Spinal cord (tissue), 9 donors: ENCODE measurements at regions not wholly inside any gene's neighbourhood (a gene's known extent, or its start where the extent isn't known, plus 50 kb on each side); places are given as distances from the start of the nearest gene placed in this dataset.

Experiments used
- DNase-seq, 6 donors: peaks; one replicate each; pipeline versions ENCODE4 v3.0.0 to v3.0.0-alpha.2; 2013 to 2015; ENCODE audit warnings: low spot score in 6 of 6, low read depth in 4 of 6
- H3K27ac ChIP-seq: one replicate; pipeline ENCODE4 v1.5.1; 2013; ENCODE audit warnings: low read depth, low read length, control low read depth
- H3K27me3 ChIP-seq: one replicate; pipeline ENCODE4 v1.6.1; 2013; ENCODE audit warnings: low read length; ENCODE audit not compliant: control insufficient read depth, insufficient read depth
- H3K36me3 ChIP-seq: one replicate; pipeline ENCODE4 v1.6.1; 2013; ENCODE audit warnings: low read length; ENCODE audit not compliant: control insufficient read depth, insufficient read depth
- H3K4me1 ChIP-seq: one replicate; pipeline ENCODE4 v1.6.1; 2013; ENCODE audit warnings: low read length; ENCODE audit not compliant: control insufficient read depth, insufficient read depth
- H3K4me3 ChIP-seq: one replicate; pipeline ENCODE4 v1.5.1; 2013; ENCODE audit warnings: low read depth, low read length, control low read depth
- H3K9me3 ChIP-seq: one replicate; pipeline ENCODE4 v1.6.1; 2013; ENCODE audit warnings: low read length; ENCODE audit not compliant: control insufficient read depth, insufficient read depth
- WGBS: methylation state at CpG from one replicate; pipeline ENCODE4 v1.1.5; 2013; ENCODE audit warnings: missing lambda C conversion rate; ENCODE audit not compliant: insufficient coverage; 5-methylcytosine and 5-hydroxymethylcytosine counted together
- donor health status: healthy.

- no peak overlapping the region for H3K4me3 ChIP-seq
- WGBS = 100% methylated on average over 1 of the region's 1 CpG
- no peaks in the 10 kb centered on the region for H3K4me1 ChIP-seq
- H3K27ac ChIP-seq = no peak overlapping the region
- H3K36me3 ChIP-seq = no peaks in the 10 kb centered on the region
- no peaks in the 10 kb centered on the region for H3K9me3 ChIP-seq
- DNase-seq = no peak
- H3K27me3 ChIP-seq = no peaks in the 10 kb centered on the region
These were observed 58.4 kb upstream of the IGSF21 start for GRCh38 chr1:18049228-18049627.

DNA sequence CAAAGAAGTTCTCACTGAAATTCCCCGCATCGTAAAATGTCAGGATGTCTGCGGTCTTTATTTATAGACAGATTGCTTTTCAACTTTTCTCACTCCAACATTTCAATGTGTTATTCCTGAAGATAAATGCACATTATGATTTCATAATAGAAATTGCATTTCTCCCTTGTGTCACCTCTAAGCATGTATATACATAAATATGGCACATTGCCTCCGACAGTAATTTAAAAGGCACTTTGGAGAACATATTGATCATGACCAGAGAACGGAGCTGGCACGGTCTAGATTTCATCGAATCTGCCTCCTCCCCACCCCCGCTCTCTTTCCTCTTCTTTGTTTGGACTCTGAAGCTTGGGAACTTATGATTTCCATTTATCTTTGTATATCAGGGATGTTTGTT, 54.9 kb upstream of the IGSF21 start:
- H3K9me3 ChIP-seq = no peaks in the 10 kb centered on the region
- peak in 2 of 6 donors; percentile 53 to 65 for DNase-seq
- no CpG with 5 or more reads among the region's 8 CpGs for WGBS
- no peak overlapping the region for H3K27ac ChIP-seq
- H3K4me3 ChIP-seq = no peak overlapping the region
- no peaks in the 10 kb centered on the region for H3K4me1 ChIP-seq
- H3K36me3 ChIP-seq = no peaks in the 10 kb centered on the region
- no peaks in the 10 kb centered on the region for H3K27me3 ChIP-seq

DNA sequence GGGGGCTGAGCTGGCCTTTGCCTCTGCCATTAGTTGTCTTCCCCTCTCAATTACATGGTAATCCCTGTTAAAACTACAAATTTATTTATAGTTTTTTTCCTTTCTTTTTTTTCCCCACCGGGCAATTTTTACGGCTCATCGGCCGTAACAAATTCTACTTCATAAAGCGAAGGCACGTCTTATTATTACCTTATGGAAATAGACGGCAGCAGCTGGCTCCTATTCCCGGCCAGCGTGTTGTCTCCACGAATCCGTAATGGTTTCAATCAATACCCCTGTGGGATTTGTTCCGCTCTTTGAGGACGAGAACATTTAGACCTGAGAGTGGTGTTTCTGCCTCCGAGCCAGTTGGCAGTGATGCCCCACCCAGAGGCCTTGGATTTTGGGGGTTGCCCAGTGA, 52.4 kb upstream of the IGSF21 start:
- no peaks in the 10 kb centered on the region for H3K27me3 ChIP-seq
- H3K4me3 ChIP-seq = no peak overlapping the region
- no peak overlapping the region for H3K27ac ChIP-seq
- peaks cover 8% of the 10 kb centered on the region for H3K4me1 ChIP-seq
- no peaks in the 10 kb centered on the region for H3K9me3 ChIP-seq
- 42% methylated on average over 13 of the region's 14 CpGs for WGBS
- no peaks in the 10 kb centered on the region for H3K36me3 ChIP-seq
- peak in 1 of 6 donors; percentile 78 for DNase-seq

DNA sequence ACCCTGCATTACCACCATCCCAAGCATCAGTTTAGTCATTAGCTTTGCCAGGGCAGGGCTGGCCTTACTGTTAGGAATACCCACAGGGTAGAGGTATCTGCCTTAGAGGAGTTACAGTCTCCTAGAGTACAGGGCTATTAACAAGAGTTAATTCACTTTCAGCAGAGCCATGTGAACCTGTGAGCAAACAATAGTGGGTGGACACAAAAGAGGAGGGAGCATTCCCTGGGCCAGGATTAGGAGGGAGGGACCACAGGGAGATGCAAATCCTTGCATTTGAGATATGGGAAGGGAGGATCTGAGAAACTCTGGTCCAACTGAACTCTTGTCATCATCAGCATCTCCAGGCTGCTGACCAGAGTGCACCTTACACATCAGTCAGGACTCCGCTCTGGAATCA, 51.1 kb upstream of the IGSF21 start:
- Histone ChIP-seq H3K9me3 (no peaks in the 10 kb centered on the region), H3K4me3 (no peak overlapping the region), H3K36me3 (no peaks in the 10 kb centered on the region), H3K4me1 (peaks cover 13% of the 10 kb centered on the region), H3K27me3 (no peaks in the 10 kb centered on the region), H3K27ac (no peak overlapping the region)
- DNase-seq = no peak
- WGBS = 87% methylated on average over 1 of the region's 1 CpG

DNA sequence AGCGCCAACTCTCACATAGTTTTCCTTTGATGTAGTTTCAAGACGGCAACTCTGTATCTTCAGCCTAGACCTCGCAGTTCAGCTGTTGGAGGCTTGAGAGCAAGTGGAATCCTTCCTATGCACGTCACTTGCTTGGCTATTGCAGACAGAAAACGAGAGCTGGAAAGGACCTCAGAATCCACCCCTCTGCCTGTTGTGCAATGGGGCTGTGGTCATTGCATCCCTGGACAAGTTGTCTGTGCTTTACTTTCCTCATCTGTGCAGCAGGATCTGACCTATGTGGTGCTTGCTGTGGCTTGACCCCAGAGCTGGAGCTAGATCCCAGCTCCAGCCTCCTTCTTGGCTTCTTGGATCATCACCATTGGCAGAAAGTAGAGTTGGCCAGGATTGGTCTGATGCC, 50.0 kb upstream of the IGSF21 start:
- DNase-seq = no peak
- 90% methylated on average over 5 of the region's 5 CpGs for WGBS
- Histone ChIP-seq H3K4me1 (peaks cover 13% of the 10 kb centered on the region), H3K27me3 (no peaks in the 10 kb centered on the region), H3K27ac (no peak overlapping the region), H3K9me3 (peaks cover 3% of the 10 kb centered on the region), H3K4me3 (no peak overlapping the region), H3K36me3 (no peaks in the 10 kb centered on the region)
